Neuronal stem cell (in vitro differentiated cells): ENCODE measurements at regions not wholly inside any gene's neighbourhood (a gene's known extent, or its start where the extent isn't known, plus 50 kb on each side); places are given as distances from the start of the nearest gene placed in this dataset.

Source experiments
- DNase-seq: peaks from one replicate; pipeline ENCODE4 v3.0.0-alpha.2; 2013; ENCODE audit warnings: low spot score
- H2AFZ ChIP-seq: one replicate; pipeline ENCODE4 v1.6.1; 2013; ENCODE audit warnings: mild to moderate bottlenecking, low read length, inconsistent platforms
- H2AK5ac ChIP-seq: 2 replicates; pipeline ENCODE4 v1.6.1; 2013; ENCODE audit warnings: low read depth, mild to moderate bottlenecking, inconsistent platforms, low read length, moderate library complexity, mixed read lengths
- H2BK120ac ChIP-seq: 2 replicates; pipeline ENCODE4 v1.6.1; 2013; ENCODE audit warnings: low read depth, mild to moderate bottlenecking, inconsistent platforms, low read length, moderate library complexity, mixed read lengths
- H2BK12ac ChIP-seq: one replicate; pipeline ENCODE4 v1.6.1; 2013; ENCODE audit warnings: low read length, inconsistent platforms
- H2BK15ac ChIP-seq: 2 replicates; pipeline ENCODE4 v1.6.1; 2013; ENCODE audit warnings: mild to moderate bottlenecking, low read length, inconsistent platforms, mixed read lengths
- H2BK5ac ChIP-seq: one replicate; pipeline ENCODE4 v1.6.1; 2013; ENCODE audit warnings: inconsistent platforms, mild to moderate bottlenecking, low read length, moderate library complexity
- H3K14ac ChIP-seq: one replicate; pipeline ENCODE4 v1.6.1; 2013; ENCODE audit warnings: low read length, inconsistent platforms
- H3K18ac ChIP-seq: 2 replicates; pipeline ENCODE4 v1.6.1; 2013; ENCODE audit warnings: low read length, inconsistent platforms
- H3K23ac ChIP-seq: 2 replicates; pipeline ENCODE4 v1.6.1; 2013; ENCODE audit warnings: low read depth, mild to moderate bottlenecking, mixed read lengths, low read length, inconsistent platforms; ENCODE audit not compliant: poor library complexity
- H3K27ac ChIP-seq: replicated peaks from 3 replicates; pipeline ENCODE4 v1.5.1; 2013; ENCODE audit warnings: low read length, inconsistent platforms
- H3K27me3 ChIP-seq, 3 experiments: 2 replicates each; pipeline ENCODE4 v1.6.1; 2013; ENCODE audit warnings: low read length in 3 of 3, mild to moderate bottlenecking in 2 of 3, inconsistent platforms in 1 of 3, low read depth in 1 of 3, mixed read lengths in 1 of 3, moderate library complexity in 1 of 3; ENCODE audit not compliant: control insufficient read depth in 3 of 3, insufficient read depth in 3 of 3
- H3K36me3 ChIP-seq, 2 donors: replicated peaks in 1 of 2; 2 replicates each; pipeline ENCODE4 v1.6.1; 2013; ENCODE audit warnings: low read length in 2 of 2; ENCODE audit not compliant: control insufficient read depth in 2 of 2, insufficient read depth in 2 of 2
- H3K4ac ChIP-seq: 2 replicates; pipeline ENCODE4 v1.6.1; 2013; ENCODE audit warnings: inconsistent platforms, mild to moderate bottlenecking, low read length, moderate library complexity
- H3K4me1 ChIP-seq, 2 donors: 1 replicate in 1 of 2; 2 replicates in 1 of 2; pipeline ENCODE4 v1.6.1; 2013; ENCODE audit warnings: low read length in 2 of 2, low read depth in 1 of 2; ENCODE audit not compliant: control insufficient read depth in 2 of 2, insufficient read depth in 1 of 2
- H3K4me2 ChIP-seq: one replicate; pipeline ENCODE4 v1.6.1; 2013; ENCODE audit warnings: mild to moderate bottlenecking, low read length, inconsistent platforms; ENCODE audit not compliant: insufficient read depth, poor library complexity, severe bottlenecking
- H3K4me3 ChIP-seq, 2 donors: 2 replicates each; pipeline ENCODE4 v1.5.1; 2013; ENCODE audit warnings: low read length in 2 of 2, mild to moderate bottlenecking in 2 of 2, inconsistent platforms in 1 of 2, moderate library complexity in 1 of 2
- H3K79me1 ChIP-seq: one replicate; pipeline ENCODE4 v1.6.1; 2013; ENCODE audit warnings: low read depth, mild to moderate bottlenecking, inconsistent platforms, low read length, moderate library complexity
- H3K9ac ChIP-seq: one replicate; pipeline ENCODE4 v1.6.1; 2013; ENCODE audit warnings: mild to moderate bottlenecking, low read depth, low read length, inconsistent platforms; ENCODE audit not compliant: poor library complexity
- H3K9me3 ChIP-seq, 2 donors: replicated peaks in 1 of 2; 2 replicates each; pipeline versions ENCODE3 to v1.6.1; 2013; ENCODE audit warnings: low read length in 2 of 2, mild to moderate bottlenecking in 2 of 2, inconsistent platforms in 1 of 2, low read depth in 1 of 2, mixed read lengths in 1 of 2, moderate library complexity in 1 of 2; ENCODE audit not compliant: control insufficient read depth in 2 of 2, insufficient read depth in 1 of 2
- H4K8ac ChIP-seq: one replicate; pipeline ENCODE4 v1.6.1; 2013; ENCODE audit warnings: low read depth, mild to moderate bottlenecking, inconsistent platforms, low read length, moderate library complexity
- H4K91ac ChIP-seq: one replicate; pipeline ENCODE4 v1.6.1; 2013; ENCODE audit warnings: low read length, low read depth, mild to moderate bottlenecking, inconsistent platforms; ENCODE audit not compliant: poor library complexity
- WGBS, 2 donors: extraction: QIAGEN DNeasy Blood & Tissue Kit; methylation state at CpG; one replicate each; pipeline ENCODE4 v1.1.7; 2013; ENCODE audit warnings: missing lambda C conversion rate in 2 of 2, mixed read lengths in 1 of 2; ENCODE audit not compliant: insufficient read length in 2 of 2, insufficient replicate concordance in 1 of 2; ENCODE audit errors: extremely low coverage in 2 of 2; 5-methylcytosine and 5-hydroxymethylcytosine counted together

DNA sequence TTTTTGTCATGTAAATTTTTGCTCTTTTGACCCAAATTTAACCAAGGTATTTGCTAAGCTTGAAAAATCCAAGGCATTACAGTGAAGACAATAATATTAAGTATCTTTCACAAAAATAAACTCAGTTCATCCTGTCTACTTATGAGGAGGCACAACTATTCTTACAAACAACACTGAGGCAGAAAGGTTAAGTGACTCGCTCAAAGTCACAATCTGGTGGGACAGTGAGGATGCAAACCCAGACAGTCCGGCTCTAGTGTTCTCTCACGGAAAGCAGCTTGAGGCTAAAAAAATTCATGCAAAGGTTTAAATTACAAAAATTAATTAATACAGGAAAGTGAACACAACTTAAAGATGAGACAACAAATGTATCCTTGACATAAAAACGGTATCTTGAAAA lies 125.3 kb downstream of the SIPA1L2 start:
- Histone ChIP-seq H3K18ac (no peak overlapping the region), H2AK5ac (no peak overlapping the region), H3K36me3 (peaks cover 0 to 31% of the 10 kb centered on the region in 2 donors), H3K4me1 (peaks cover 10% of the 10 kb centered on the region in 2 donors), H3K9ac (no peak overlapping the region), H3K79me1 (no peaks in the 10 kb centered on the region), H2AFZ (no peak overlapping the region), H3K14ac (no peak overlapping the region), H3K27me3 (no peaks in the 10 kb centered on the region), H3K27ac (no peak overlapping the region), H2BK15ac (no peak overlapping the region), H3K4me2 (no peak overlapping the region), H4K91ac (no peak overlapping the region), H3K4ac (no peak overlapping the region), H2BK5ac (no peak overlapping the region), H3K4me3 (no peak overlapping the region), H2BK12ac (no peak overlapping the region), H2BK120ac (no peak overlapping the region), H4K8ac (no peak overlapping the region), H3K9me3 (peaks cover 0 to 12% of the 10 kb centered on the region in 2 donors), H3K23ac (no peak overlapping the region)
- no CpG with 5 or more reads among the region's 4 CpGs for WGBS, 2 donors
- no peak for DNase-seq

DNA sequence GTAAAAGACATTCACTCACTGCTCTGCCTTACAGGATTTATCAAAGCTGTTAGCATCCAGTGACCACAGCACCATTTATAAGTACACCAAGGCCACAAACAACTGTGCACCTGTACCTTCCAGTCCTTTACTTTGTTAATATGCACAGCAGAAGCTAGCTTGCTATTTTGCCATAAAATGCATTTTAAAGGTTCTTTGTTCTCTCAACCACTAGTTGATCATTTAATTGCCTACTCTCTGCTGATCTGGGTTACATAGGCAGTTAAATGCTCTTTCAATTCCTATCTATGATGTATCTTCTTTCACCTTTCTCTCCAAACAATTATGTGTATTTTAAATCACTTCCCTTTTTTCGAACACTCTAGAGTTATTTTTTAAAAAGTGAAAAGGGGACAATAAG lies 126.4 kb downstream of the SIPA1L2 start:
- Histone ChIP-seq H2BK5ac (no peak overlapping the region), H3K9me3 (peaks cover 0 to 12% of the 10 kb centered on the region in 2 donors), H2BK120ac (no peak overlapping the region), H3K4me2 (no peak overlapping the region), H3K18ac (no peak overlapping the region), H3K14ac (no peak overlapping the region), H3K27me3 (no peaks in the 10 kb centered on the region), H2BK15ac (no peak overlapping the region), H3K23ac (no peak overlapping the region), H4K91ac (no peak overlapping the region), H4K8ac (no peak overlapping the region), H3K36me3 (peaks cover 0 to 35% of the 10 kb centered on the region in 2 donors), H3K4me1 (peaks cover 5 to 7% of the 10 kb centered on the region in 2 donors), H2BK12ac (no peak overlapping the region), H3K79me1 (no peaks in the 10 kb centered on the region), H3K4ac (no peak overlapping the region), H3K9ac (no peak overlapping the region), H2AK5ac (no peak overlapping the region), H3K27ac (no peak overlapping the region), H2AFZ (no peak overlapping the region), H3K4me3 (no peak overlapping the region)
- WGBS, 2 donors, result no CpG with 5 or more reads among the region's 1 CpG
- no peak for DNase-seq

DNA sequence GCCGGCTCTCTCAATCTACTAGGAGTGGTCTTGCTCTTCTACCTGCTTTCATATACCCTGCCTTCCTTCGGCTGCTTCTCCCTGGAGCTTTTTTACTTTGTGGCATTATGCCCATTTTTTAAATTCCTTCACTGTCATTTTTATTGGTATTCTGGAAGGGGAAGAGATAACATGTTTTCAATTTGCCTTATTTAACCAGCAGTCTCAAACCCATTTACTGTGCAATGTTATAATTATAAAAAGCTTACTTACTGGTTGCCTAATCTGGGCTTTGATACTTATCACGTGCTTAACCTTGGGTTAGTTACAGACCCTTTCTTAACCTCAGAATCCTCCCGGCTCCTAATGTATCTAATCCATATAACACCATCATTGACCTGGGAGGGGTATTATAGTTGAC lies 128.1 kb downstream of the SIPA1L2 start:
- H3K79me1 ChIP-seq, result no peaks in the 10 kb centered on the region
- no peak overlapping the region for H4K8ac ChIP-seq
- no peak overlapping the region for H3K4me3 ChIP-seq
- H3K27me3 ChIP-seq, result no peaks in the 10 kb centered on the region
- H3K4me1 ChIP-seq, result peaks cover 0 to 2% of the 10 kb centered on the region in 2 donors
- no peak overlapping the region for H2AK5ac ChIP-seq
- H2BK120ac ChIP-seq, result no peak overlapping the region
- no peak overlapping the region for H2BK15ac ChIP-seq
- no peak overlapping the region for H3K23ac ChIP-seq
- H3K9me3 ChIP-seq, result peaks cover 0 to 12% of the 10 kb centered on the region in 2 donors
- H3K14ac ChIP-seq, result no peak overlapping the region
- H3K18ac ChIP-seq, result no peak overlapping the region
- H3K4ac ChIP-seq, result no peak overlapping the region
- H3K27ac ChIP-seq, result no peak overlapping the region
- H3K4me2 ChIP-seq, result no peak overlapping the region
- no peak overlapping the region for H2AFZ ChIP-seq
- H3K9ac ChIP-seq, result no peak overlapping the region
- H2BK12ac ChIP-seq, result no peak overlapping the region
- no peak overlapping the region for H2BK5ac ChIP-seq
- no peak overlapping the region for H4K91ac ChIP-seq
- DNase-seq, result no peak
- H3K36me3 ChIP-seq, result peaks cover 0 to 49% of the 10 kb centered on the region in 2 donors
- no CpG with 5 or more reads among the region's 4 CpGs for WGBS, 2 donors

DNA sequence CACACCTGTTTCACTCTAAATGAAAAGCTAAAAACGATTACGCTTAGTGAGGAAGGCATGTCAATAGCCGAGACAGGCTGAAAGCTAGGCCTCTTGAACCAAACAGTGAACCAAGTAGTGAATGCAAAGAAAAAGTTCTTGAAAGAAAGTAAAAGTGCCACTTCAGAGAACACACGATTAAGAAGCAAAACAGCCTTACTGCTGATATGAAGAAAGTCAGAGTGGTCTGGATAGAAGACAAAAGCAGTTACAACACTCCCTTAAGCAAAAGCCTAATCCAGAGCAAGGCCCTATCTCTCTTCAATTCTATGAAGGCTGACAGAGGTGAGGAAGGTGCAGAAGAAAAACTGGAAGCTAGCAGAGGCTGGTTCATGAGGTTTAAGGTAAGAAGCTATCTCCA lies 130.7 kb downstream of the SIPA1L2 start:
- no peak overlapping the region for H3K23ac ChIP-seq
- no peak overlapping the region for H3K4me3 ChIP-seq
- no peak overlapping the region for H3K14ac ChIP-seq
- H3K4ac ChIP-seq, result no peak overlapping the region
- no peak overlapping the region for H2AFZ ChIP-seq
- no peaks in the 10 kb centered on the region for H3K9me3 ChIP-seq
- no peaks in the 10 kb centered on the region for H3K79me1 ChIP-seq
- peaks cover 0 to 49% of the 10 kb centered on the region in 2 donors for H3K36me3 ChIP-seq
- no CpG with 5 or more reads among the region's 4 CpGs for WGBS, 2 donors
- no peak overlapping the region for H2BK15ac ChIP-seq
- no peak overlapping the region for H3K18ac ChIP-seq
- H3K4me1 ChIP-seq, result no peaks in the 10 kb centered on the region
- no peak overlapping the region for H3K27ac ChIP-seq
- no peak overlapping the region for H3K9ac ChIP-seq
- no peak overlapping the region for H4K8ac ChIP-seq
- no peak overlapping the region for H2AK5ac ChIP-seq
- H2BK12ac ChIP-seq, result no peak overlapping the region
- H3K27me3 ChIP-seq, result no peaks in the 10 kb centered on the region
- no peak for DNase-seq
- H4K91ac ChIP-seq, result no peak overlapping the region
- H3K4me2 ChIP-seq, result no peak overlapping the region
- no peak overlapping the region for H2BK5ac ChIP-seq
- no peak overlapping the region for H2BK120ac ChIP-seq
